ENCODE measurements at regions not wholly inside any gene's neighbourhood (a gene's known extent, or its start where the extent isn't known, plus 50 kb on each side); places are given as distances from the start of the nearest gene placed in this dataset.

DNA sequence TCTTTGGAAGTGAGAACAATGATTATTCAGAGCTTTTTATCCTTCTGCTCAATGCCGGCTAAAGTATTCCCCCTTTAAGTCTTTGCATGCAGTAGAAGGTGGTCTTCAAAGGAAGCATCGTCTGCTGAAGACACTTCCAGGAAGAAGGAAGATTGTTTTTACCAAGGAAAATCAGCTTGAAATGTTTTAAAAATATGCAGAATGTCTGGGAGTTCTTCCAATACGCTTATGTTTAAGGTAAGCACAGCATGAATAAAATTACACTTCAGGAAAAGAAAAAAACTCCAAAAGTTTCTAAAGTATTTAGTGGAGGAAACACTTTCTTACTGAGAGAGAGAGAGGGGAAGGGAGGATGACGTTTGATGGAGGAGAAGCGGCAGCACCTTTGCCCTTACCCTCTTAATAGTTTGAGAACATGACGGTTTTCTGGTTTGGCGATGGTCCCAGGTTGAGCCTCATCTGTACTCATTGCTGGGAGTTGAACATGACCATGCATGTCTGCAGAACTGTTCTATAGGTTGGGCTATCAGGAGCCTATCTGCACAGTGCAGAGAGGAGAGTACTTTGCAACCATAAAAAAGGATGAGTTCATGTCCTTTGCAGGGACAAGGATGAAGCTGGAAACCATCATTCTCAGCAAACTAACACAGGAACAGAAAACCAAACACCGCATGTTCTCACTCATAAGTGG lies 338.1 kb downstream of the ACTR3B start:
- TF ChIP-seq, protein P1, sequence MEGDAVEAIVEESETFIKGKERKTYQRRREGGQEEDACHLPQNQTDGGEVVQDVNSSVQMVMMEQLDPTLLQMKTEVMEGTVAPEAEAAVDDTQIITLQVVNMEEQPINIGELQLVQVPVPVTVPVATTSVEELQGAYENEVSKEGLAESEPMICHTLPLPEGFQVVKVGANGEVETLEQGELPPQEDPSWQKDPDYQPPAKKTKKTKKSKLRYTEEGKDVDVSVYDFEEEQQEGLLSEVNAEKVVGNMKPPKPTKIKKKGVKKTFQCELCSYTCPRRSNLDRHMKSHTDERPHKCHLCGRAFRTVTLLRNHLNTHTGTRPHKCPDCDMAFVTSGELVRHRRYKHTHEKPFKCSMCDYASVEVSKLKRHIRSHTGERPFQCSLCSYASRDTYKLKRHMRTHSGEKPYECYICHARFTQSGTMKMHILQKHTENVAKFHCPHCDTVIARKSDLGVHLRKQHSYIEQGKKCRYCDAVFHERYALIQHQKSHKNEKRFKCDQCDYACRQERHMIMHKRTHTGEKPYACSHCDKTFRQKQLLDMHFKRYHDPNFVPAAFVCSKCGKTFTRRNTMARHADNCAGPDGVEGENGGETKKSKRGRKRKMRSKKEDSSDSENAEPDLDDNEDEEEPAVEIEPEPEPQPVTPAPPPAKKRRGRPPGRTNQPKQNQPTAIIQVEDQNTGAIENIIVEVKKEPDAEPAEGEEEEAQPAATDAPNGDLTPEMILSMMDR (IDR thresholded peaks at IDR 0.05; ENCODE audit: low read depth, low read length), result no peak
- H3K4me3 ChIP-seq (ENCODE audit: low read depth, low read length), result no peak overlapping the region
- no peak for DNase-seq (ENCODE audit: low read depth, low spot score)
- in situ Hi-C loops (cut with HindIII; ENCODE audit: low sequenced_read_pairs), result no loop called here

DNA sequence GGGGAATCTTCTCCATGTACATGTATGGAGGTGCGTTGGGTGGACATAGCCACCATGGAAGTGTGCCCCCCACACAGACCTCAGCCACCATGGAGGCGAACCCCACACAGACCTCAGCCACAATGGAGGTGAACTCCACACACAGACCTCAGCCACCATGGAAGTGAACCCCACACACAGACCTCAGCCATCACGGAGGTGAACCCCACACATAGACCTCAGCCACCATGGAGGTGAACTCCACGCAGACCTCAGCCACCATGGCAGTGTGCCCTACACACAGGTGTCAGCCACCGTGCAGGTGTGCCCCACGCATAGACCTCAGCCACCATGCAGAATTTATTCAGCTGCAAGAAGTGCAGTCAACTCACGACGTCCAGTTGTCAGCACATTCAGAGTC lies 339.7 kb downstream of the ACTR3B start:
- in situ Hi-C loops (cut with HindIII; ENCODE audit: low sequenced_read_pairs), result no loop called here

DNA sequence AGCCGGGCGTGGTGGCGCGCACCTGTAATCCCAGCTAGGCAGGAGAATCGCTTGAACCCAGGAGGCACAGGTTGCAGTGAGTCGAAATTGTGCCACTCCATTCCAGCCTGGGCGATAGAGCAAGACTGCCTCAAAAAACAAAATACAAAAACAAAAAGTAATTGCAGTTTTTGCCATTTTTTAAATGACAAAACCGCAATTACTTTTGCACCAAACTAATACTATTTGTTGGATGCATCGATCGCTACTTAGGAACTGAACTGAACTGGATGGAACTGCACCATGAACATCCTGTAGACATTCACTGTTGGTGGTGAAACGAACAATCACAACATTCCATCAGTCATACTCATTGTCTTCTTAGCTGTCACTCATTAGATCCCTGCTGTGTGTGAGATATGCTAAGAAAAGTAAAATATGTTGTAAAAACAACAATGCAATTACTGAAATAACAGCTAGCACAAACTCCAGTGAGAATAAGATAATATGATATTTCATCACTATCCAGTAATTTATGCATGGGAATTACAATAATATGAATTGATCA lies 341.2 kb downstream of the ACTR3B start:
- TF ChIP-seq, protein P1 (IDR thresholded peaks at IDR 0.05; ENCODE audit: low read depth, low read length), result no peak
- DNase-seq (ENCODE audit: low read depth, low spot score), result no peak
- no peak overlapping the region for H3K4me3 ChIP-seq (ENCODE audit: low read depth, low read length)
- in situ Hi-C loops (cut with HindIII; ENCODE audit: low sequenced_read_pairs), result no loop called here

More for the DNA sequence above, 339.7 kb downstream of the ACTR3B start:
- no peak for DNase-seq (ENCODE audit: low read depth, low spot score)
- TF ChIP-seq, protein P1 (IDR thresholded peaks at IDR 0.05; ENCODE audit: low read depth, low read length), result no peak
- H3K4me3 ChIP-seq (ENCODE audit: low read depth, low read length), result no peak overlapping the region

DNA sequence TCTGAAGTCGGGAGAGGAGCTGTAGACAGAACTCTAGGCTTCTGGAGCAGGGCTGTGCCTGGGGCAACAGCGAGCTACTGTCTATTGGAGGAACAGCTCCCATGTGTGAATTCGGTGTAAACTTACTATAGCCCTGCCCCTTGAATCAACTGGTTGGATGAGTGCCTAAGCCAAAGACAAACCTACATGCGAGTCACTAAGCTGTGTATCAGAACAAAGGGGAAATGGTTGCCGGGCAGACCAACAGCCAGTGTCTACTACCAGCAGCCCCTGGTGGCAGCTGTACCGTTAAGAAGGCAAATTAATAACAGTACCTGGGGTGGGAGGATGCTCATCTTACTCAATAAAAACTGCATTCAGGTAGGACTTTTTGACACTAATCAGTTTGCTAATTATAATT lies 343.6 kb downstream of the ACTR3B start:
- TF ChIP-seq, protein P1 (IDR thresholded peaks at IDR 0.05; ENCODE audit: low read depth, low read length), result no peak
- no peak overlapping the region for H3K4me3 ChIP-seq (ENCODE audit: low read depth, low read length)
- in situ Hi-C loops (cut with HindIII; ENCODE audit: low sequenced_read_pairs), result no loop called here
- DNase-seq (ENCODE audit: low read depth, low spot score), result no peak

DNA sequence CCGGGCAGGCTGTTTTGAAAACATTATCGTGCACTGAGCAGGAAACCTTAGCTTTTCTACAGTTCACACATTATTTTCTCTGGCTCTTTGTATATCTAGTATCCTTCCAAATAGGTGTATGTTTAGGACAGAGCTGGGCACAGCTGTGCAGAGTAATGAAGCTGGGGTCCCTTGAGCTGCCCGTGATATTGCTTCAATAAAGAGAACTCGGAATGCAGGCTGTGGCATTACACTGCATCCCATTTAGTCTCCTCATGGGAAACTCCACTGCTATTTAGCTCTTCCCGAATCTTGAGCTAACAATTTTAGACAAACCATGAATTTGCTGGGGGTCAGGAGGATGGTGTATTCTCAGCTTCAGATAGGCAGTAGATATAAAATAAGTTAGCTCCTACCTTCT lies 348.3 kb downstream of the ACTR3B start:
- DNase-seq (ENCODE audit: low read depth, low spot score), result no peak
- no peak overlapping the region for H3K4me3 ChIP-seq (ENCODE audit: low read depth, low read length)
- TF ChIP-seq, protein P1 (IDR thresholded peaks at IDR 0.05; ENCODE audit: low read depth, low read length), result no peak
- in situ Hi-C loops (cut with HindIII; ENCODE audit: low sequenced_read_pairs), result no loop called here

DNA sequence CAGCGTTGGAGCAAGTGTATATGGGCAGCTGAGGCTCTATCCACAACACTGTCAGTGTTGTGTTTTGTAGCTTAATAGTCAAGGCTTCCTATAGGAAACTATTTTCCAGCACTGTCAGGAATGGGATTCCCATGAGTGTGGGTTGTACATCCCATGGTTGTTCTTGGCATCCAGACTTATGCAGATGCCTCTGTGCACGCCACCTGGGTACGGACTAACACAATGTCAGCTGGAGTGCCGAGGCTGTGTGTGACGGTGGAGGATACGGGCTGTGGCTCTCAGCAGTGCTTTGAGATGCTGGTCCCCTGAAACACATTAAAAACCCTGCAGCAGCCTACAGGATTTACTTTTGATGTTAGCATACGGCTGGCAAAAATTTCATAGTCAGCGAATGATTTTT lies 350.0 kb downstream of the ACTR3B start:
- TF ChIP-seq, protein P1 (IDR thresholded peaks at IDR 0.05; ENCODE audit: low read depth, low read length), result no peak
- no peak for DNase-seq (ENCODE audit: low read depth, low spot score)
- in situ Hi-C loops (cut with HindIII; ENCODE audit: low sequenced_read_pairs), result no loop called here
- H3K4me3 ChIP-seq (ENCODE audit: low read depth, low read length), result no peak overlapping the region
